HUES6 (cell line): ENCODE measurements at regions not wholly inside any gene's neighbourhood (a gene's known extent, or its start where the extent isn't known, plus 50 kb on each side); places are given as distances from the start of the nearest gene placed in this dataset.
"Not testable (repeated sequence)": the region's sequence is repeated elsewhere in the genome, so short reads cannot be mapped to it uniquely, and the experiment has no call there.

Experiments used
- H3K27ac ChIP-seq: 2 replicates; pipeline ENCODE4 v1.7.0; 2013; ENCODE audit warnings: low read depth, mild to moderate bottlenecking, low read length, inconsistent platforms
- H3K27me3 ChIP-seq: 2 replicates; pipeline ENCODE4 v1.6.1; 2013; ENCODE audit warnings: low read length; ENCODE audit not compliant: control insufficient read depth, insufficient read depth
- H3K36me3 ChIP-seq: 2 replicates; pipeline ENCODE4 v1.6.1; 2013; ENCODE audit warnings: low read length; ENCODE audit not compliant: control insufficient read depth, insufficient read depth
- H3K4me1 ChIP-seq: 2 replicates; pipeline ENCODE4 v1.6.1; 2013; ENCODE audit warnings: low read length; ENCODE audit not compliant: control insufficient read depth, insufficient read depth
- H3K4me3 ChIP-seq: 2 replicates; pipeline ENCODE4 v1.5.1; 2013; ENCODE audit warnings: low read depth, low read length
- H3K9ac ChIP-seq: one replicate; pipeline ENCODE4 v1.6.1; 2013; ENCODE audit warnings: mild to moderate bottlenecking, low read length
- H3K9me3 ChIP-seq: 2 replicates; pipeline ENCODE4 v1.6.1; 2013; ENCODE audit warnings: low read depth, low read length; ENCODE audit not compliant: control insufficient read depth, insufficient read depth

- Histone ChIP-seq H3K27me3 (no peaks in the 10 kb centered on the region), H3K9me3 (no peaks in the 10 kb centered on the region; the same call in 1 of the 2 replicates), H3K4me1 (no peaks in the 10 kb centered on the region), H3K36me3 (no peaks in the 10 kb centered on the region), H3K4me3 (no peak overlapping the region), H3K9ac (no peak overlapping the region), H3K27ac (no peak overlapping the region)
Measured at GRCh38 chr21:20031807-20032206, 966.4 kb upstream of the NCAM2 start.

GRCh38 chr21:20040768-20041167 is 957.4 kb upstream of the NCAM2 start:
- no peaks in the 10 kb centered on the region for H3K36me3 ChIP-seq
- H3K9ac ChIP-seq = no peak overlapping the region
- no peak overlapping the region for H3K27ac ChIP-seq
- H3K4me3 ChIP-seq = no peak overlapping the region
- H3K9me3 ChIP-seq = 0 out of 2 replicates have a peak, but pooled peaks cover 7% of the 10 kb centered on the region
- no peaks in the 10 kb centered on the region for H3K4me1 ChIP-seq
- H3K27me3 ChIP-seq = no peaks in the 10 kb centered on the region

GRCh38 chr21:20045197-20045596 is 953.0 kb upstream of the NCAM2 start:
- no peaks in the 10 kb centered on the region for H3K4me1 ChIP-seq
- H3K9me3 ChIP-seq = 0 out of 2 replicates have a peak, but pooled peaks cover 3% of the 10 kb centered on the region
- H3K9ac ChIP-seq = no peak overlapping the region
- no peaks in the 10 kb centered on the region for H3K27me3 ChIP-seq
- H3K36me3 ChIP-seq = no peaks in the 10 kb centered on the region
- no peak overlapping the region for H3K27ac ChIP-seq
- H3K4me3 ChIP-seq = no peak overlapping the region

- H3K9me3 ChIP-seq, H3K9ac ChIP-seq, H3K36me3 ChIP-seq, H3K4me3 ChIP-seq, H3K27me3 ChIP-seq, H3K4me1 ChIP-seq, H3K27ac ChIP-seq: not testable (repeated sequence)
Measured at GRCh38 chr21:20048130-20048837, 949.9 kb upstream of the NCAM2 start.

- Histone ChIP-seq H3K27me3 (no peaks in the 10 kb centered on the region), H3K9me3 (no peaks in the 10 kb centered on the region)
Measured at GRCh38 chr21:20083336-20083735, 914.9 kb upstream of the NCAM2 start.

GRCh38 chr21:20083925-20084324 is 914.3 kb upstream of the NCAM2 start:
- Histone ChIP-seq H3K4me3 (no peak overlapping the region), H3K27me3 (no peaks in the 10 kb centered on the region), H3K27ac (no peak overlapping the region), H3K36me3 (no peaks in the 10 kb centered on the region), H3K9ac (no peak overlapping the region), H3K4me1 (no peaks in the 10 kb centered on the region), H3K9me3 (no peaks in the 10 kb centered on the region)

More at GRCh38 chr21:20083336-20083735, 914.9 kb upstream of the NCAM2 start:
- H3K9ac ChIP-seq = no peak overlapping the region
- H3K36me3 ChIP-seq = no peaks in the 10 kb centered on the region
- H3K4me1 ChIP-seq = no peaks in the 10 kb centered on the region
- H3K27ac ChIP-seq = no peak overlapping the region
- no peak overlapping the region for H3K4me3 ChIP-seq

- Histone ChIP-seq H3K4me3 (no peak overlapping the region), H3K36me3 (no peaks in the 10 kb centered on the region), H3K27me3 (no peaks in the 10 kb centered on the region), H3K4me1 (no peaks in the 10 kb centered on the region), H3K27ac (no peak overlapping the region), H3K9ac (no peak overlapping the region), H3K9me3 (no peaks in the 10 kb centered on the region)
Measured at GRCh38 chr21:20086508-20086907, 911.7 kb upstream of the NCAM2 start.

- H3K9ac ChIP-seq = no peak overlapping the region
- no peaks in the 10 kb centered on the region for H3K27me3 ChIP-seq
- no peaks in the 10 kb centered on the region for H3K36me3 ChIP-seq
- H3K4me1 ChIP-seq = no peaks in the 10 kb centered on the region
- H3K9me3 ChIP-seq = no peaks in the 10 kb centered on the region
- H3K4me3 ChIP-seq = no peak overlapping the region
- no peak overlapping the region for H3K27ac ChIP-seq
Measured at GRCh38 chr21:20106368-20106767, 891.8 kb upstream of the NCAM2 start.

- no peaks in the 10 kb centered on the region for H3K4me1 ChIP-seq
- no peaks in the 10 kb centered on the region for H3K36me3 ChIP-seq
- no peak overlapping the region for H3K4me3 ChIP-seq
- H3K27ac ChIP-seq = no peak overlapping the region
- no peak overlapping the region for H3K9ac ChIP-seq
- H3K27me3 ChIP-seq = no peaks in the 10 kb centered on the region
- H3K9me3 ChIP-seq = no peaks in the 10 kb centered on the region
Measured at GRCh38 chr21:20108016-20108415, 890.2 kb upstream of the NCAM2 start.

GRCh38 chr21:20108976-20109540 is 889.2 kb upstream of the NCAM2 start:
- Histone ChIP-seq H3K27me3 (no peaks in the 10 kb centered on the region), H3K4me3 (no peak overlapping the region), H3K4me1 (no peaks in the 10 kb centered on the region), H3K9me3 (no peaks in the 10 kb centered on the region), H3K27ac (no peak overlapping the region), H3K36me3 (no peaks in the 10 kb centered on the region), H3K9ac (no peak overlapping the region)

GRCh38 chr21:20110368-20110767 is 887.8 kb upstream of the NCAM2 start:
- Histone ChIP-seq H3K9me3 (no peaks in the 10 kb centered on the region; the same call in 1 of the 2 replicates), H3K4me3 (no peak overlapping the region), H3K36me3 (no peaks in the 10 kb centered on the region), H3K27ac (no peak overlapping the region), H3K4me1 (no peaks in the 10 kb centered on the region), H3K9ac (no peak overlapping the region), H3K27me3 (no peaks in the 10 kb centered on the region)
